Uterus (tissue), 2 donors: ENCODE measurements at regions not wholly inside any gene's neighbourhood (a gene's known extent, or its start where the extent isn't known, plus 50 kb on each side); places are given as distances from the start of the nearest gene placed in this dataset.

Source experiments
- POLR2A ChIP-seq, 2 donors: fragments of 450-650 bp; IDR thresholded peaks; one replicate each; pipeline ENCODE4 v1.6.1; 2016; ENCODE audit warnings: antibody characterized with exemption in 2 of 2, mild to moderate bottlenecking in 1 of 2, moderate library complexity in 1 of 2
- TF ChIP-seq, protein P1 (sequence below), 4 experiments: fragments of 200-600 bp in 2 of 4; fragments of 450-650 bp in 2 of 4; sonication (generic) in 2 of 4; IDR thresholded peaks; one replicate each; pipeline ENCODE4 v1.5.1; 2016 to 2019; ENCODE audit warnings: antibody characterized with exemption in 4 of 4, mild to moderate bottlenecking in 2 of 4, moderate library complexity in 1 of 4

DNA sequence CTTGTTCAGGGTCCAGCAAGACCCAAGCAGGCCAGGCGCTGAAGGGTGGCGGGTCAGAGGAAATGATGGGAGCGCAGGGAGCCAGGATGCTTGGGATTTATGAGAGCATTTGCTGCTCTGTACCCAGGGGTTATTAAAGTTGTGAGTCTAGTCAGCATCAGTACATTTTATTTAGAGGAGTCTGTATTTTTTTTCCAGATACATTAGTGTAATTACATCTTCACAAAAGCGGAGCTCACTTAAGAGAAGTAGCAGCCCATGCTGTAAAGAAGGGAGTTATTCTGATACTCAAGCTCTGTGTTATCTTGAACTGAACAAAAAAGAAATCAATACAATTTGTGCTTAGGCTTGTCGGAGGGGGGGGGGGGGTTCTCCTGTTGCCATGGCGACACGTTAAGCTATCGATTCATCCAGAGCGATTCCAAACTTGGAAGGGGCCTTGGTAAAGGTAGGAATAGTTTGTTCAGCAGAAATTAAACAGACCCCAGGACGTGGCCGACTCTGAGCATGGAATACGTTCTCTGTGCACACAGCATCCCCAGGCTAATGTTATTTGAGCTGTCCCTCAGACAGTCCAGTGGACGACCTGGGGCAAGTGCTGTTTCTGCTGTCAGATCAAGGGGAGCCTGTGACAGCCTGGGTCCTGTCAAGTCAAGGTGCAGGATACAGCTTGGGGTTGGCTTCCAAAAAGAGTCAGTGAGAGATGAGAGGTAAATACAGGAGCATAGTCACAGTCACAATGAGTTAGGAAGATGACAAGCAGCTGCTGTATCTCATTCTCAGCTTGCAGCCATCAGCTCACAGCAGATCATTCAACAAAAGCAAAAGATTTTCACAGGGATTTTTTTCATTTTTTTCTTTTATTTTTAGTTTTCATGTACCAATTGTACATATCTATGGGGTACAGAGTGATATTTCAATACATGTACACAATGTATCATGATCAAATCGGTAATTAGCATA is 387.6 kb downstream of the DCDC2C start:
- TF ChIP-seq, protein P1, sequence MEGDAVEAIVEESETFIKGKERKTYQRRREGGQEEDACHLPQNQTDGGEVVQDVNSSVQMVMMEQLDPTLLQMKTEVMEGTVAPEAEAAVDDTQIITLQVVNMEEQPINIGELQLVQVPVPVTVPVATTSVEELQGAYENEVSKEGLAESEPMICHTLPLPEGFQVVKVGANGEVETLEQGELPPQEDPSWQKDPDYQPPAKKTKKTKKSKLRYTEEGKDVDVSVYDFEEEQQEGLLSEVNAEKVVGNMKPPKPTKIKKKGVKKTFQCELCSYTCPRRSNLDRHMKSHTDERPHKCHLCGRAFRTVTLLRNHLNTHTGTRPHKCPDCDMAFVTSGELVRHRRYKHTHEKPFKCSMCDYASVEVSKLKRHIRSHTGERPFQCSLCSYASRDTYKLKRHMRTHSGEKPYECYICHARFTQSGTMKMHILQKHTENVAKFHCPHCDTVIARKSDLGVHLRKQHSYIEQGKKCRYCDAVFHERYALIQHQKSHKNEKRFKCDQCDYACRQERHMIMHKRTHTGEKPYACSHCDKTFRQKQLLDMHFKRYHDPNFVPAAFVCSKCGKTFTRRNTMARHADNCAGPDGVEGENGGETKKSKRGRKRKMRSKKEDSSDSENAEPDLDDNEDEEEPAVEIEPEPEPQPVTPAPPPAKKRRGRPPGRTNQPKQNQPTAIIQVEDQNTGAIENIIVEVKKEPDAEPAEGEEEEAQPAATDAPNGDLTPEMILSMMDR (IDR thresholded peaks at IDR 0.05) = no peak
- no peak for TF ChIP-seq POLR2A (IDR thresholded peaks at IDR 0.05)
